ENCODE measurements at regions not wholly inside any gene's neighbourhood (a gene's known extent, or its start where the extent isn't known, plus 50 kb on each side); places are given as distances from the start of the nearest gene placed in this dataset.
"Not testable (repeated sequence)": the region's sequence is repeated elsewhere in the genome, so short reads cannot be mapped to it uniquely, and the experiment has no call there.

DNA sequence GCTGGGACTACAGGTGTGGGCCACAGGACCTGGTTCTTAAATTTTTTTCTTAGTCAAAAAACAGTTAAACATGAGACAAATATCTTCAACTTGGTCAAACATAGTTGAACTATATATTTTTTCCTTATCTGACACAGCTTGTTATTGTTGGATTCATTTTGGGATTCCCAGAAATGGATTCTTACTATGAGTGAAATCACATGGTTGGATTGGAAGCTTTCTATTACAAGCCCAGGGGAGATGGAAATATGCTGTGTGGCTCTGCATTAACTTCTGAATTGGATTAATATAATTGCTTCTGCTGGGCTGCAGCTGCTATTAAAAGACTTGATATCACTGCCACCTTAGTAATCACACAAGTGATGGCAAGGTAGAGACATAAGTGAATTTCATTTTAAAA lies 126.4 kb upstream of the DUSP22 start:
- DNase-seq (no peak), ATAC-seq (ENCODE audit: low read depth in 2 of 2) (no peak)
- peaks cover 0 to 1% (median 0%) of the 10 kb centered on the region in 7 donors for H3K9me3 Mint-ChIP-seq
- no peak overlapping the region for H3K4me3 Mint-ChIP-seq
- H3K4me1 Mint-ChIP-seq, result no peaks in the 10 kb centered on the region
- no peak overlapping the region for H3K27ac Mint-ChIP-seq
- peaks cover 0 to under 1% (median 0%) of the 10 kb centered on the region in 3 donors for H3K27me3 Mint-ChIP-seq
- H3K36me3 Mint-ChIP-seq, result no peaks in the 10 kb centered on the region

DNA sequence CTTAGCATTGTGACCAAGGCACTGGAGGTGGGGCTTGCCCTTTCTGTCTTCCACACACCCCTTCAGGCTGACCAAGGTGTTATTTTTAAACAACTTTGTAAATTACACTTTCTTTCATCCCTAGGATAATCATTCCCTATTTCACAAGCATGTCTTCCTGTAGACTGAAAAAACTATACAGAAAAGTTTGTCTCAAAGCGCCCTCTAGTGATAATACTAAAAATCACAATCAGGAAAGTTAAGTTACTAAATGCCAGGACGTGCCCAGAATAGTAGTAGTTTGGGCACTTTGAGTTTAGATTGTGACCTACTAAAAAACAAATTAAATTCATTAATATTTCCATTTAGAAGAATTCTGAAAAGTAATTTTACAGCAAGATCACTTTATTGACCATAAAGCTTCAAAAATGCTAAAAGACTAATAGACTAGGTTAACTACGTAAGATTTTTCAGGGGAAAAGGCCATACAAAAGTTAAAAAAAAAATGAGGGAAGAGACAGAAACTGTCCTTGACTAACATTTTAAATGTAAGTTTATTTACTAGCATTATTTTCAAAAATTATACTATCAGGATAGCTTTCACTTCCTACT lies 123.3 kb upstream of the DUSP22 start:
- H3K9me3 Mint-ChIP-seq, result peaks cover 4 to 14% (median 7%) of the 10 kb centered on the region in 7 donors
- no peak overlapping the region for H3K27ac Mint-ChIP-seq
- H3K27me3 Mint-ChIP-seq, result no peaks in the 10 kb centered on the region
- no peak overlapping the region for H3K4me3 Mint-ChIP-seq
- H3K4me1 Mint-ChIP-seq, result no peaks in the 10 kb centered on the region
- peaks cover 7 to 8% of the 10 kb centered on the region in 2 donors for H3K36me3 Mint-ChIP-seq
- DNase-seq, result peak; percentile 40
- peak in 1 of 2 donors; percentile 35 for ATAC-seq (ENCODE audit: low read depth in 2 of 2)

DNA sequence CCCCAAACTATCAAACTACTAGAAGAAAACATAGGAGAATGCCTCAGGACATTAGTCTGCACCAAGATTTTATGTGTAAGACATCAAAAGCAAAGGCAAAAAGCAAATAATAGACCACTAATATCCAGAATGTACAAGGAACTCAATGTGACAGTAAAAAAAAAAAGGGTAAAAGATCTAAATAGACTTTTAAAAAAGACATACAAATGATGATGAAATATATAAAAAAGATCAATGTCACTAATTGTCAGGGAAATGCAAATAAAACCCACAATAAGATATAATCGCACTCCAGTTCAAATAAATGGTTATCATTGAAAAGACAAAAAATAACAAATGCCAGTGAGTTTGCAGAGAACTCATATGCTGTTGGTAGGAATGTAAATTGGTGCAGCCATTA lies 118.3 kb upstream of the DUSP22 start:
- H3K27me3 Mint-ChIP-seq, result no peaks in the 10 kb centered on the region
- ATAC-seq (ENCODE audit: low read depth in 2 of 2) (no peak), DNase-seq (no peak)
- peaks cover 4 to 14% (median 7%) of the 10 kb centered on the region in 7 donors for H3K9me3 Mint-ChIP-seq
- H3K27ac Mint-ChIP-seq, result no peak overlapping the region
- peaks cover 0 to 10% (median 0%) of the 10 kb centered on the region in 3 donors for H3K4me1 Mint-ChIP-seq
- H3K36me3 Mint-ChIP-seq, result peaks cover 7 to 12% of the 10 kb centered on the region in 2 donors
- H3K4me3 Mint-ChIP-seq, result no peak overlapping the region

DNA sequence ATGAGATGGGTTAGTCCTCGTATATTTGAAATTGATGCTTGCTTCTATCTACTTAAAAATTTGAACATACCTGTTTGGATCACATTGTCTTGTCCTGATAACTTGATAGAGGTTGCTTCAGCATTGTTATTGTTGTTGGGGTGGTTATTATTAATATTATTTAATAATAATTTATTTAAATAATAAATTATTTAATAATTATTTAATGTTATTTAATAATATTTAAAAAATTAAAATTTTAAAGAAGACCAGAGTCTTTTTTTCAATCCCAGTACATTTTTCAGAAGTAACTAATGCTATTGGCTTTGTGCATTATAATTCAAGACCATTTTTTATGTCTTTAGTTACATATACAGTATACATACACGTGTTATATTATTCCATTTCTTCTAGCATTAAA lies 116.6 kb upstream of the DUSP22 start:
- H3K4me1 Mint-ChIP-seq, result peaks cover 9 to 15% (median 9%) of the 10 kb centered on the region in 3 donors
- no peaks in the 10 kb centered on the region for H3K27me3 Mint-ChIP-seq
- ATAC-seq (ENCODE audit: low read depth in 2 of 2) (no peak), DNase-seq (no peak)
- H3K36me3 Mint-ChIP-seq, result peaks cover 7 to 12% of the 10 kb centered on the region in 2 donors
- H3K27ac Mint-ChIP-seq, result no peak overlapping the region
- no peak overlapping the region for H3K4me3 Mint-ChIP-seq
- H3K9me3 Mint-ChIP-seq, result peaks cover 4 to 14% (median 7%) of the 10 kb centered on the region in 7 donors

GRCh38 chr6:176766-177165 lies 115.5 kb upstream of the DUSP22 start:
- H3K36me3 Mint-ChIP-seq, result peaks cover 3 to 9% of the 10 kb centered on the region in 2 donors
- H3K27me3 Mint-ChIP-seq, result no peaks in the 10 kb centered on the region
- peak overlapping the region in 1 of 6 donors; percentile 33 for H3K27ac Mint-ChIP-seq
- no peak overlapping the region for H3K4me3 Mint-ChIP-seq
- ATAC-seq (ENCODE audit: low read depth in 2 of 2), result no peak
- H3K4me1 Mint-ChIP-seq, result peaks cover 19 to 24% (median 20%) of the 10 kb centered on the region in 3 donors
- no peak for DNase-seq
- H3K9me3 Mint-ChIP-seq, result peaks cover 2 to 5% (median 3%) of the 10 kb centered on the region in 7 donors

GRCh38 chr6:178119-178518 lies 114.2 kb upstream of the DUSP22 start:
- H3K4me1 Mint-ChIP-seq, result peaks cover 19 to 30% (median 24%) of the 10 kb centered on the region in 3 donors
- peak overlapping the region in 2 of 8 donors; percentile 25 to 47 for H3K4me3 Mint-ChIP-seq
- peak overlapping the region in 1 of 6 donors; percentile 52 for H3K27ac Mint-ChIP-seq
- no peaks in the 10 kb centered on the region for H3K27me3 Mint-ChIP-seq
- H3K36me3 Mint-ChIP-seq, result peaks cover 0 to 4% of the 10 kb centered on the region in 2 donors
- H3K9me3 Mint-ChIP-seq, result peaks cover 0 to 2% (median 0%) of the 10 kb centered on the region in 7 donors
- DNase-seq (no peak), ATAC-seq (ENCODE audit: low read depth in 2 of 2) (no peak)

DNA sequence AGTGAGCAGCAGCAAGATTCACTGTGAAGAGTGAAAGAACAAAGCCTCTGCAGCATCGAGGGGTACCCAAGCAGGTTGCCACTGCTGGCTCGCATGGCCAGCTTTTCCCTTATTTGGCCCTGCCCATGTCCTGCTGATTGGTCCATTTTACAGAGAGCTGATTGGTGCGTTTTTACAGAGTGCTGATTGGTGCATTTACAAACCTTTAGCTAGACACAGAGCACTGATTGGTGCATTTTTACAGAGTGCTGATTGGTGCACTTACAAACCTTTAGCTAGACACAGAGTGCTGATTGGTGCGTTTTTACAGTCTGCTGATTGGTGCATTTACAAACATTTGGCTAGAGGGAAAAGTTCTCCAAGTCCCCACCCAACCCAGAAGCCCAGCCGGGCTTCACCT lies 113.4 kb upstream of the DUSP22 start:
- H3K36me3 Mint-ChIP-seq; ATAC-seq (ENCODE audit: low read depth in 2 of 2): not testable (repeated sequence)

GRCh38 chr6:179340-179950 lies 112.8 kb upstream of the DUSP22 start:
- no peaks in the 10 kb centered on the region for H3K27me3 Mint-ChIP-seq
- H3K4me3 Mint-ChIP-seq, result no peak overlapping the region
- DNase-seq (no peak), ATAC-seq (ENCODE audit: low read depth in 2 of 2) (no peak)
- H3K4me1 Mint-ChIP-seq, result peaks cover 32 to 43% (median 36%) of the 10 kb centered on the region in 3 donors
- H3K36me3 Mint-ChIP-seq, result peaks cover 0 to 4% of the 10 kb centered on the region in 2 donors
- peaks cover 0 to 2% (median 0%) of the 10 kb centered on the region in 7 donors for H3K9me3 Mint-ChIP-seq
- no peak overlapping the region for H3K27ac Mint-ChIP-seq

More for the DNA sequence above, 113.4 kb upstream of the DUSP22 start:
- not testable (repeated sequence) for H3K9me3 Mint-ChIP-seq, H3K27me3 Mint-ChIP-seq, DNase-seq
- Mint-ChIP-seq H3K4me1 (peaks cover 27 to 38% (median 31%) of the 10 kb centered on the region in 3 donors), H3K27ac (peak overlapping the region in 1 of 6 donors; percentile 29), H3K4me3 (peak overlapping the region in 2 of 8 donors; percentile 9 to 20)

DNA sequence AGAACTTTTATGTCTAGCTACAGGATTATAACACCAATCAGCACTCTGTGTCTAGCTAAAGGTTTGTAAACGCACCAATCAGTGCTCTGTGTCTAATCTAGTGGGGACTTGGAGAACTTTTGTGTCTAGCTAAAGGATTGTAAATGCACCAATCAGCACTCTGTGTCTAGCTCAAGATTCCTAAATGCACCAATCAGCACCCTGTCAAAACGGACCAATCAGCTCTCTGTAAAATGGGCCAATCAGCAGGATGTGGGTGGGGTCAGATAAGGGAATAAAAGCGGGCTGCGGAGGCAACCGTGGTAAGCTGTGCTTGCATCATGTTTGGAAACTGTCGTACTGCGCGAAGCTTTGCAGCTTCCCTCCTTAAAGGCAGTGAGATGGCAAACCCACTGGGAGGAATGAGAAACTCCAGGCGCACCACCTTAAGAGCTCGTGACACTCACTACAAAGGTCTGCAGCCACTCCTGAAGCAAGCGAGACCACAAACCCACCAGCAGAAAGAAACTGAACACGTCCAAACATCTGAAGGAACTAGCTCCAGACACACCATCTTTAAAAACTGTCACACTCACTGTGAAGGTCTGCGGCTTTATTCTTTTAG lies 112.1 kb upstream of the DUSP22 start:
- not testable (repeated sequence) for ATAC-seq (ENCODE audit: low read depth in 2 of 2); H3K9me3 Mint-ChIP-seq; H3K36me3 Mint-ChIP-seq; DNase-seq; H3K27me3 Mint-ChIP-seq
- peak overlapping the region in 7 of 8 donors; percentile 47 to 87 (median 78) for H3K4me3 Mint-ChIP-seq
- H3K27ac Mint-ChIP-seq, result peak overlapping the region; percentile 14 to 91 (median 75)
- H3K4me1 Mint-ChIP-seq, result peaks cover 40 to 51% (median 42%) of the 10 kb centered on the region in 3 donors

- Mint-ChIP-seq H3K4me3 (peak overlapping the region; percentile 6 to 87 (median 69)), H3K27me3 (no peaks in the 10 kb centered on the region), H3K27ac (peak overlapping the region; percentile 33 to 91 (median 84)), H3K4me1 (peaks cover 49 to 59% (median 50%) of the 10 kb centered on the region in 3 donors), H3K36me3 (peaks cover 0 to 4% of the 10 kb centered on the region in 2 donors), H3K9me3 (peaks cover 0 to 2% (median 0%) of the 10 kb centered on the region in 7 donors)
- peak; percentile 52 for DNase-seq
- peak; percentile 51 to 55 for ATAC-seq (ENCODE audit: low read depth in 2 of 2)
Observed at GRCh38 chr6:181049-181654, 111.1 kb upstream of the DUSP22 start.

DNA sequence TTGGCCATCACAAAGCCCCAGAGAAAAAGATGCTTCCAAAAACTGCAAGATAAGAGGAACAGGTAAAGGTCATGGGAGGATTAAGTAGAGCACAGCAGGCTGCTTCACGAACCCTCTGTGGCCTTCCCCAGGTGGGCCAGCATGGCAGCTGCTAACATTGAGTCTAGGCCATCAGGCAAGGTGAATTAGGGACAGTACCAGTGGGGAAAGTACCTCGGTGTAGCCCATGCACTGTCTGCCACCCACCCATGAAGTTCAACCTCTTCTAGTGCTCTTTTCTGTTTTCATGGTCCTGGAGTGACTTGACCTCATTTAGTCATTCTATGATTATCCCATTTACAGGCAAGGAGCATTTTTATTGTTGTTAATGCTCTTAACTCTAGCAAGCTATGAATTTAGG lies 108.6 kb upstream of the DUSP22 start:
- H3K4me3 Mint-ChIP-seq, result peak overlapping the region in 7 of 8 donors; percentile 34 to 90 (median 77)
- DNase-seq, result peak; percentile 59
- H3K9me3 Mint-ChIP-seq, result no peaks in the 10 kb centered on the region
- peak overlapping the region; percentile 69 to 97 (median 85) for H3K27ac Mint-ChIP-seq
- peak; percentile 77 to 82 for ATAC-seq (ENCODE audit: low read depth in 2 of 2)
- no peaks in the 10 kb centered on the region for H3K36me3 Mint-ChIP-seq
- peaks cover 56 to 80% (median 70%) of the 10 kb centered on the region in 3 donors for H3K4me1 Mint-ChIP-seq
- H3K27me3 Mint-ChIP-seq, result no peaks in the 10 kb centered on the region

DNA sequence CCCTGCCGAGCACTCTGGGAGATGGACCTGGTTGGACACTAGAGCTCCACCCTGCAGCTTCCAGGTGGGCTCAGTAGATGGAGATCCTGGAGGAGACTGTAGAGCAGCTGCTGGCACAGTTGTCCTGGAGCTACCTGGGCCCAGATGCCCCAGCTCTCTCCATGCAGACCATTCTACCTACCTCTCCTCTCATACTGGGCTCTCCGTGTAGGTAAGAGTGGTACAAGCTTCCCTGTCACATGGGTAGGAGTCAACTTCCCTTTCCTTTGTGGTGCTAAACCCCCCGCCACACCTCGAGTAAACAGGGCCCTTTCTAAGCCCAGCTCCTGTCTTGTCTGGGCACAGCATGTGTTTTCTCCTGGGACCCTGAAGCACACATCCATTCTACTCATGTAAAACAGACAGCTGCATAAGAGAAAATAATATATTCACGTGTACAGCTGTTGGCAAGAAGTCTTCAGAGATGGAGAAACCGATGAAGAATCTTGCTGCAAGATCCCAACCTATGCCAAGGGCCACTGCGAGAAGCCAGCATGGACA lies 108.1 kb upstream of the DUSP22 start:
- Mint-ChIP-seq H3K4me1 (peaks cover 61 to 86% (median 76%) of the 10 kb centered on the region in 3 donors), H3K27me3 (no peaks in the 10 kb centered on the region), H3K9me3 (no peaks in the 10 kb centered on the region), H3K4me3 (peak overlapping the region in 7 of 8 donors; percentile 34 to 90 (median 55)), H3K36me3 (no peaks in the 10 kb centered on the region), H3K27ac (peak overlapping the region; percentile 69 to 97 (median 85))
- ATAC-seq (ENCODE audit: low read depth in 2 of 2) (peak; percentile 17 to 32), DNase-seq (peak; percentile 30)
